ENCODE measurements at regions not wholly inside any gene's neighbourhood (a gene's known extent, or its start where the extent isn't known, plus 50 kb on each side); places are given as distances from the start of the nearest gene placed in this dataset.
"Not testable (repeated sequence)": the region's sequence is repeated elsewhere in the genome, so short reads cannot be mapped to it uniquely, and the experiment has no call there.

GRCh38 chr6:2597457-2597856 lies 153.3 kb downstream of the MYLK4 start:
- TF ChIP-seq, protein P1, sequence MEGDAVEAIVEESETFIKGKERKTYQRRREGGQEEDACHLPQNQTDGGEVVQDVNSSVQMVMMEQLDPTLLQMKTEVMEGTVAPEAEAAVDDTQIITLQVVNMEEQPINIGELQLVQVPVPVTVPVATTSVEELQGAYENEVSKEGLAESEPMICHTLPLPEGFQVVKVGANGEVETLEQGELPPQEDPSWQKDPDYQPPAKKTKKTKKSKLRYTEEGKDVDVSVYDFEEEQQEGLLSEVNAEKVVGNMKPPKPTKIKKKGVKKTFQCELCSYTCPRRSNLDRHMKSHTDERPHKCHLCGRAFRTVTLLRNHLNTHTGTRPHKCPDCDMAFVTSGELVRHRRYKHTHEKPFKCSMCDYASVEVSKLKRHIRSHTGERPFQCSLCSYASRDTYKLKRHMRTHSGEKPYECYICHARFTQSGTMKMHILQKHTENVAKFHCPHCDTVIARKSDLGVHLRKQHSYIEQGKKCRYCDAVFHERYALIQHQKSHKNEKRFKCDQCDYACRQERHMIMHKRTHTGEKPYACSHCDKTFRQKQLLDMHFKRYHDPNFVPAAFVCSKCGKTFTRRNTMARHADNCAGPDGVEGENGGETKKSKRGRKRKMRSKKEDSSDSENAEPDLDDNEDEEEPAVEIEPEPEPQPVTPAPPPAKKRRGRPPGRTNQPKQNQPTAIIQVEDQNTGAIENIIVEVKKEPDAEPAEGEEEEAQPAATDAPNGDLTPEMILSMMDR (IDR thresholded peaks at IDR 0.05; ENCODE audit: poor library complexity): not testable (repeated sequence)
- TF ChIP-seq EZH2phosphoT487 (IDR thresholded peaks at IDR 0.05; ENCODE audit: low read depth, severe bottlenecking, unreplicated experiment); EZH2 (IDR thresholded peaks at IDR 0.05; ENCODE audit: borderline replicate concordance): not testable (repeated sequence)

Measured in hepatocyte (in vitro differentiated cells).